ENCODE measurements at regions not wholly inside any gene's neighbourhood (a gene's known extent, or its start where the extent isn't known, plus 50 kb on each side); places are given as distances from the start of the nearest gene placed in this dataset.

- DNase-seq = no peak
These were observed 461.6 kb downstream of the BCL11A start for GRCh38 chr2:60091894-60092293.

DNA sequence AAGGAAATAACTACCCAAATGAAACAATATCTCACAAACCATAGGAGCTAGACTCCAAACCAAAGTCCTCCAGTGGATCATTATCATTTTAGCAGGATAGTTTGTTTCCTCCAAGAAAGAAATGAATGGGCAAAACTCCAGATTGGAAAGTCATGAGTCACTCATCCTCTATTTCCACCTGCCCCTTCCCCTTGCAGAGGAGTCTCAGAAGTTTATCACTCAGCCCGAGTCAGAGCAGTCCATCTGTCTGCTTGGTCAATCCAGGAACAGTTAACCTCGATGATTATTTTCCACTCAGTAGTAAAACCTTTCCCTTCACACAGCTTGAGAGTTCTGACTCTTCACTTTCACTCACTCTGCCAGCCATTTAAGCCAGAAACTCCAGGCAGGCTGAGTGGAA, 462.2 kb downstream of the BCL11A start:
- DNase-seq = no peak

- no peak for DNase-seq
These were observed 473.9 kb downstream of the BCL11A start for GRCh38 chr2:60079562-60079961.

- DNase-seq = no peak
These were observed 478.4 kb downstream of the BCL11A start for GRCh38 chr2:60075048-60075447.

- no peak for DNase-seq
These were observed 480.3 kb downstream of the BCL11A start for GRCh38 chr2:60073201-60073600.

DNA sequence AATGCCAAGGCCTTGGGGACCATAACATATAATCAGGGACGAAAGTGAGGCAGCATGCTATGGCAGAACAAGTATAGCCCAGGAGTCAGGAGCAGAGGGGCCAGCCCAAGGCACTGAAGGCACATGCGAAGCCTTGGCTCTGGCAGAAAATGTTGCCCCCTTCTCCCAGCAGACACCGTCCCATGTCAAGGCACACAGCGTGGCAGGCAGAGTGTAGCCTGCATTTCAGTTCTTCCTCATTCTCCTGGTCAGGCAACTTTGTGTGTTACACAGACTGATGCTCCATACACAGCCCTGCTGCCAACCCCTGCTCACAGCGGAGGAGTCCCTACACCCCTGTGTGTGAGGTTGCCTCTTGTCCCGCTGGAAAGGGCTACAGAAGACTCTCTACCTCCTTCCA, 480.8 kb downstream of the BCL11A start:
- DNase-seq = no peak

DNA sequence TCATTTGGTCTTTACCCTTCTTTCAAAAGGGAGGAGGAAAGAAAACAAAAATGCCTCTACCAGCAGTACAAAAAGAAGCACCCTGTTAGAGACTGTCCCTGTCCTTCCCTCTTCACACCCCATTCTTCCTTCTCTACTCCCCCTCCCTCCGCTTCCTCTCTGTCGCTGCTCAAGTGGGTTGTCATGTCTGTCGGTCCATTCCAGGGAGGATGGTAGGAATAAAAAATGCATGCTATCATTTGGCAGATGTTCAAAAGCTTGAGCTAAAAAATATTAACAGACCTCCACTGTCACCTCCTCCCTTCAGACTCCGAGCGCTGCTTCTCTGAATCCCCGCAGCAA, 482.0 kb downstream of the BCL11A start:
- no peak for DNase-seq

DNA sequence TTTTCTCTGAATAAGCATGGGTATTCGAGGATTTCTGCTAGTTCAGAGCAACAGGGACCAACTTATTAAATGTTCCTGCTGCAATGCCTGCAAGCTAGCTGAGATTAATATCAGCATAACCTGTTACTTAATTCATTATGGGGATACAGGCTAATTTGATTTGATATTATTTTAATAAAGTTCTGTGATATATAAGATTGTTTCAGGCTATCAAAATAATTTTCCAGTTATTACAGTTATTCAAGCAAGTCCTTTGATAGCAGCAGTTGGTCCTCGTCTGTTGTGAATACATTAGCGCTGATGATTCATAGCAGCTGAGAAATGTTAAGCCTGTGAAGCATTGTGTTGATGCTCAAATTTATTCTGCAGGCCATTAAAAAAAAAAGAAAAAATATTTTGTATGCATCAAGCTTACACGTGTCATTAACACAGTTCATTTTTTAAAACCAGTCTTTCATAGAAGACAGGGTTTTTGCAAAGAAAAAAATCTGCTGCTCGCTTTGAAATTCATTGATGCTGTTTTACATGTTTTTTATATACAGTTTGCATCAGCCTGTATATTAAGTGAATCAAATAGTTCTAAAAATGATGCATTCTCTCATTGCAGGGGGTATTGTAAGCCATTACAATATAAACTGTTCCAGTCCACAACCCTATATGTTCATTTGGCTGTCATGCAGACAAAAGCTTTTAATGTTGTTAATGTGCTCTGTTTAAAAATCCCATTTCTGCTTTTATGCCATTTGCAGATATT, 482.5 kb downstream of the BCL11A start:
- DNase-seq = no peak

- DNase-seq = no peak
These were observed 483.3 kb downstream of the BCL11A start for GRCh38 chr2:60070196-60070595.

- DNase-seq = no peak
These were observed 484.7 kb downstream of the BCL11A start for GRCh38 chr2:60068755-60069154.

DNA sequence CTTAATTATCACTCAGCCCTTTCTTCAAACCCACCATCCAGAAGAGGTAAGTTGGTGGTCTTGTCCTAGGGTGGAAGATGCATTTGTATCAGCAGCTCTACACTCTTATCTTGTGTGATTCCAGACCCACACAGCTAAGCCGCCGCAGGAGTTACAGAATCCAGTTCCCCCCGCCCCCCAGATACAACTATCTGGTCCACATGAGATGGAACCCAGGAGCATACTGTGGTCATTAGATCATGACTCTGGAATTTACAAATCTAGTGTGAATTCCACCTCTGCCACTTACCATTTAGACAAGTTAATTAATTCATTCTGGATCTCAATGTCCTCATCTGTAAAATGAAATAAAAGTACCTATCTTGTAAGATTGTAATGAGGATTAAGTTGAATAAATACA, 486.4 kb downstream of the BCL11A start:
- DNase-seq = no peak

- no peak for DNase-seq
These were observed 487.2 kb downstream of the BCL11A start for GRCh38 chr2:60066096-60066839.

- no peak for DNase-seq
These were observed 488.6 kb downstream of the BCL11A start for GRCh38 chr2:60064687-60065389.

GRCh38 chr2:60058781-60059180, 494.7 kb downstream of the BCL11A start:
- DNase-seq = no peak

DNA sequence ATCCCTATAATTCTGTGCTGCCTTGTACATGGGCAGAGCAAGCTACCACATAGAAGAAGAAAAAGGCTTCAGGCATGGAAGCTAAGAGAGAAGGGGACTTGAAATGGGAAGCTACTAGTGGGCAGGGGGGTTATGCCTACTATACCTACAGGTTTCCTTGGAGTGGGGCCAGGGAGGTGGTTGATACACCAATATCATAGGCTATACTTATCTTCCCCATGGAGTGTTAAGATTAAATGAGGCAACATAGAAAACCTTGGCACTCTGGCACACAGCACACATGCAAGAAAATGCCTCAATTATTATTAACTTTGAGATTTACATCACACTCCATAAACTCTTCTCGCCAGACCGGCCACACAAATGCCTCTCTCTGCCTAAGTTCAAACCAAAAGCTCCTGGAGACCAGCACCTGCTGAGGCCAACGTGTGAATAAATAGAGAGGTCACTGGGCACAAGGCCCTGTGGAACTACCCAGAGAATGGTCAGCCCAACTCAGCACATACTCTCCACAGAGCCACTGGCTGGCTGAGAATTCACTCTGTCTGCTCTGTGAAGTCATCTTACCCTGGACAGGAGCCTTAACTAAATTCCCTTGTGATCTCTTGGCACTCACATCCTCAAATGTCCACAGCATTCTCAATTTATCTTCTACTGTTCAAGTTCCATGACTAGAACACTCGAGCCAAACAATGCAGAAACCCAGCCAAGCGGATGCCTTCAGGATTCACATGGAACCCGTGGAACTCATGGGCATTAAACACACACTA, 498.7 kb downstream of the BCL11A start:
- no peak for DNase-seq

DNA sequence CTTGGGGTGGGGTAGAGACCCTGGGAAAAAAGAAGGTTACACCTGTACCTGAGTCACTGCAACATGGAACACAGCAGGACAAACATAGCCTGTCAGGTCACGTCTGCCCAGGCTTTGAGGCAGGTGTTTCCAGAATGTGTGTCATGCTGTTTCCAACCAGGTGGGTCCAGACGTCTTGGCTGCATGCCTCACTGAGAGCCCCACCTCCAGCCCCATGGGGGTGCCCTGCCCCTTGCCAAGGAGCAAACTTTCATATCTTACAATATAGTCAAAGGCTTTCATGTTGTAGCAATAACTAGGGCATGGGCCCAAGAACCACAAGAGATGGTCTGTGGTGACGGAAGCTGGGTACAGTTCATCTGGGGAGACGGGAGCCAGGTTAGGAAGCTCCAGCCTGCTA, 499.7 kb downstream of the BCL11A start:
- no peak for DNase-seq

- no peak for DNase-seq
These were observed 500.9 kb downstream of the BCL11A start for GRCh38 chr2:60052601-60053000.

GRCh38 chr2:60051991-60052390, 501.5 kb downstream of the BCL11A start:
- DNase-seq = no peak

DNA sequence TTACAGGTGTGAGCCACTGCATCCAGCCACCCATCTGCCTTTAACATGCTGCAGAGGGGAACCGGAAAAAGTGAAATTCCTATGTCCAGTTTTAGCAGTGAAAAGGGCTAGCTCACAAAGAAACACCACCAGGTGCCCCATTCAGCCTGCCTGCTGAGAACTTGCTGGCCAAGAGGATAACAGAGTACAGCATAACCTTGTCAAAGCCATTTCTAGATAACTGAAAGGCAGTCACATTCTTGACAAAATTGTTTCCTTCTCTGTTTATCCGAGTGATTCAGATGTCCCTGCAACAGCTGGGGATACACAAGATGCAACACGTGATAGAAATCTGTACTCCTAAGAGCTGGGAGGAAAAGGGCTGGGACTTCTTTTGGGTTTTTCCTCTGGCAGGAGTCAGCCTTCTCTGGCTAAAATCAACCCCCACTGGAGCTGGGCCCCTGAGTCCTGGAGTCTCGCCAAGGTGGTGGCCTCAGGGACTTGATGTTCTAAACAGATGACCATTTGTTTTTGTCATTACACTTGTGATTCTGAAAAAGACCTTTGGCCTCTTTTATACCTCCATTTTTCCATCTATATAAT, 505.4 kb downstream of the BCL11A start:
- DNase-seq = no peak

- no peak for DNase-seq
These were observed 506.1 kb downstream of the BCL11A start for GRCh38 chr2:60047347-60047746.

GRCh38 chr2:60046529-60046928, 506.9 kb downstream of the BCL11A start:
- DNase-seq = no peak

GRCh38 chr2:60045456-60045855, 508.0 kb downstream of the BCL11A start:
- DNase-seq = no peak

DNA sequence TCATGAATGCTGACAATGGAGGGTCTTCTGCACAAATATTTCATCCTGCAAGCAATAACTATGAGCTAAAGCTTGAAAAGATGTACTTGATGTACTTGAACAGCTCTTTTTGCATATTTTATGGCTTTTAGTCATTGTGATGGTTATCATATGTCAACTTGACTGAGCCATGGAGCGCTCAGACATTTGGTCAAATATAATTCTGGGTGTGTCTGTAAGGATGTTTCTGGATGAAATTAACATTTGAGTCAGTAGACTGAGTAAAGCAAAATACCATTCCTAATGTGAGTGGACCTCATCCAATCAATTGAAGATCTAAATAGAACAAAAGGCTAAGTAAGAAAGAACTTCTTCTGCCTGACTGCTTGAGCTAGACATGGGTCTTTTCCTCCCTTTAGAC, 509.0 kb downstream of the BCL11A start:
- DNase-seq = no peak

Measured in NCI-H2107 (cell line).